ENCODE measurements at regions not wholly inside any gene's neighbourhood (a gene's known extent, or its start where the extent isn't known, plus 50 kb on each side); places are given as distances from the start of the nearest gene placed in this dataset.

DNA sequence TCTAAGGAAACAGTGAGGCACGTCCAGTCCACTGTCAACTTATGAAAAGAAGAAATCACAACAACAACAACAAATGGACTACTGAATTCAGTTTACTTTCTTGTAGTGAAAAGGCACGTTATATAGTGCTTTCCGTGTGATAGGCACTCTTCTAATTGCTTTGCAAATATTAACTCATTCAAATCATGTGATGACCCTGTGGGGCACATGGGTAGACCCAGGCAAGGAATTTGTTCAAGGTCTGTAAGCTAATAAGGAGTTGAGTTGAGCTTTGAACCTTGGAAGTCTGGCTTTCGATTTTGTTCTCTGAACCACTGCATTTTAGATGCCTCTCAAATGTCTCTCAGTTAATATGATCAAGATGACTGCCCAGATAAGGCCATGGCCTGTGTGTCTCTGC is 295.1 kb upstream of the RBFOX1 start:
- TF ChIP-seq, protein P1, sequence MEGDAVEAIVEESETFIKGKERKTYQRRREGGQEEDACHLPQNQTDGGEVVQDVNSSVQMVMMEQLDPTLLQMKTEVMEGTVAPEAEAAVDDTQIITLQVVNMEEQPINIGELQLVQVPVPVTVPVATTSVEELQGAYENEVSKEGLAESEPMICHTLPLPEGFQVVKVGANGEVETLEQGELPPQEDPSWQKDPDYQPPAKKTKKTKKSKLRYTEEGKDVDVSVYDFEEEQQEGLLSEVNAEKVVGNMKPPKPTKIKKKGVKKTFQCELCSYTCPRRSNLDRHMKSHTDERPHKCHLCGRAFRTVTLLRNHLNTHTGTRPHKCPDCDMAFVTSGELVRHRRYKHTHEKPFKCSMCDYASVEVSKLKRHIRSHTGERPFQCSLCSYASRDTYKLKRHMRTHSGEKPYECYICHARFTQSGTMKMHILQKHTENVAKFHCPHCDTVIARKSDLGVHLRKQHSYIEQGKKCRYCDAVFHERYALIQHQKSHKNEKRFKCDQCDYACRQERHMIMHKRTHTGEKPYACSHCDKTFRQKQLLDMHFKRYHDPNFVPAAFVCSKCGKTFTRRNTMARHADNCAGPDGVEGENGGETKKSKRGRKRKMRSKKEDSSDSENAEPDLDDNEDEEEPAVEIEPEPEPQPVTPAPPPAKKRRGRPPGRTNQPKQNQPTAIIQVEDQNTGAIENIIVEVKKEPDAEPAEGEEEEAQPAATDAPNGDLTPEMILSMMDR (IDR thresholded peaks at IDR 0.05): no peak
- no peak for TF ChIP-seq POLR2A (IDR thresholded peaks at IDR 0.05)
- TF ChIP-seq POLR2AphosphoS5 (IDR thresholded peaks at IDR 0.05): no peak
- no peak for TF ChIP-seq EP300 (IDR thresholded peaks at IDR 0.05; ENCODE audit: low read depth)

All from transverse colon (tissue), 4 donors.